Esophagus muscularis mucosa (tissue), 3 donors: ENCODE measurements at regions not wholly inside any gene's neighbourhood (a gene's known extent, or its start where the extent isn't known, plus 50 kb on each side); places are given as distances from the start of the nearest gene placed in this dataset.

ENCODE experiments used
- CTCF ChIP-seq, 3 experiments: fragments of 200-600 bp in 2 of 3; fragments of 450-650 bp in 1 of 3; sonication (generic) in 2 of 3; IDR thresholded peaks; one replicate each; pipeline ENCODE4 v1.5.1; 2017 to 2019; ENCODE audit warnings: antibody characterized with exemption in 3 of 3, mild to moderate bottlenecking in 2 of 3, moderate library complexity in 1 of 3
- POLR2AphosphoS5 ChIP-seq, 2 donors: sonication (generic); formaldehyde crosslinking; IDR thresholded peaks; one replicate each; pipeline ENCODE4 v1.6.1; 2017; ENCODE audit warnings: antibody characterized with exemption in 2 of 2

DNA sequence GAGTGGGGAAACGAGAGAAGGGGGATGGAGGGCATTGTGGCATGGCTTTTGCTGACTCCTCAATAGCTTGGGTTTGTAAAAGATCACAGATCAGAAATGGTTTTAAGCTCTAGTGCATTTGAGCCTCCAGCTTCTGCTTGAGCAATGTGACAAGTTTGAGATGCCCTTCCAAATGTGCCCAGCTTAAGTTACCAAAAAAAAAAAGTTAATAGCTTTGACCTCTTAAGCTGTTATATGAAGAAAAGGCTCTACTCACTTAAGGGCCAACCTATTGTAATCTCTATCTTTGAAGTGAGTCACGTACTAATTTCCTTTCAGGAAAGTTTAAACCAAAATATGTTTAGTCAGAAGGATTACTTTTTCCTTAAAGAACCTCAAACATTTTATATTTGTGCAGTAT, 428.8 kb upstream of the ACTBL2 start:
- TF ChIP-seq CTCF (IDR thresholded peaks at IDR 0.05) (no peak), POLR2AphosphoS5 (IDR thresholded peaks at IDR 0.05) (no peak)
